GM10248 (cell line): ENCODE measurements at regions not wholly inside any gene's neighbourhood (a gene's known extent, or its start where the extent isn't known, plus 50 kb on each side); places are given as distances from the start of the nearest gene placed in this dataset.
"Not testable (repeated sequence)": the region's sequence is repeated elsewhere in the genome, so short reads cannot be mapped to it uniquely, and the experiment has no call there.

Experiments used
- CTCF ChIA-PET: fragments of 300-600 bp; sonication (Branson Sonifier 250); formaldehyde crosslinking; extraction: SDS; loops from one replicate; lab custom pipeline; 2021; ENCODE audit warnings: antibody characterized with exemption; lab: Yijun Ruan, JAX
- POLR2A ChIA-PET: fragments of 350-650 bp; sonication (Branson Sonifier 250); formaldehyde crosslinking; extraction: SDS; loops from one replicate; lab custom pipeline; 2020; ENCODE audit warnings: antibody characterized with exemption; lab: Yijun Ruan, JAX
- DNase-seq: peaks from one replicate; pipeline ENCODE4 v3.0.0; 2012; ENCODE audit errors: extremely low spot score
- CTCF ChIP-seq: IDR thresholded peaks from 2 replicates; pipeline ENCODE4 v1.5.1; 2012; ENCODE audit warnings: mild to moderate bottlenecking, low read depth; ENCODE audit errors: extremely low read depth, missing control alignments, control extremely low read depth

- TF ChIP-seq CTCF: no peak
- no peak for DNase-seq
- CTCF ChIA-PET: interaction anchor here (0.9 to 1.6 kb wide), 2 partner anchors 14 to 80 kb away, joined by 3 read pairs; no protein-coding TSS in a partner anchor
- POLR2A ChIA-PET: no interaction called here
These were observed 64.7 kb upstream of the EDAR start for GRCh38 chr2:109053716-109054115.

- DNase-seq: no peak
These were observed 63.9 kb upstream of the EDAR start for GRCh38 chr2:109052922-109053321.

GRCh38 chr2:109049022-109049421 is 60.0 kb upstream of the EDAR start:
- DNase-seq: no peak
- no peak for TF ChIP-seq CTCF
- POLR2A ChIA-PET: no interaction called here
- CTCF ChIA-PET: interaction anchor here (1.7 kb wide), 1 partner anchor 8 kb away, joined by 3 read pairs; no protein-coding TSS in a partner anchor

More at GRCh38 chr2:109052922-109053321, 63.9 kb upstream of the EDAR start:
- POLR2A ChIA-PET: no interaction called here
- CTCF ChIA-PET: interaction anchor here (0.9 to 1.6 kb wide), 2 partner anchors 13 to 81 kb away, joined by 3 read pairs; no protein-coding TSS in a partner anchor
- no peak for TF ChIP-seq CTCF

GRCh38 chr2:109048163-109048562 is 59.1 kb upstream of the EDAR start:
- DNase-seq: no peak
- CTCF ChIA-PET: interaction anchor here (1.7 kb wide), 1 partner anchor 9 kb away, joined by 3 read pairs; no protein-coding TSS in a partner anchor
- POLR2A ChIA-PET: no interaction called here
- no peak for TF ChIP-seq CTCF

GRCh38 chr2:109047569-109047968 is 58.5 kb upstream of the EDAR start:
- POLR2A ChIA-PET, DNase-seq: not testable (repeated sequence)
- CTCF ChIA-PET: interaction anchor here (1.7 kb wide), 1 partner anchor 9 kb away, joined by 3 read pairs; no protein-coding TSS in a partner anchor

GRCh38 chr2:109046925-109047508 is 58.0 kb upstream of the EDAR start:
- ChIA-PET POLR2A (no interaction called here), CTCF (no interaction called here)
- TF ChIP-seq CTCF: no peak
- peak; percentile 45 for DNase-seq

- POLR2A ChIA-PET: no interaction called here
- no peak for DNase-seq
- TF ChIP-seq CTCF: no peak
- CTCF ChIA-PET: no interaction called here
These were observed 56.5 kb upstream of the EDAR start for GRCh38 chr2:109045505-109045904.
